Keratinocyte (primary cell): ENCODE measurements at regions not wholly inside any gene's neighbourhood (a gene's known extent, or its start where the extent isn't known, plus 50 kb on each side); places are given as distances from the start of the nearest gene placed in this dataset.

ENCODE experiments used
- DNase-seq: peaks from one replicate; pipeline ENCODE4 v3.0.0-alpha.2; 2011; ENCODE audit warnings: low read depth, missing footprints, low spot score
- FAIRE-seq: peaks from 2 replicates; lab custom pipeline; 2011; peaks lifted over from hg19 to GRCh38; lab: Jason Lieb, UNC
- H2AFZ ChIP-seq: 2 replicates; pipeline ENCODE4 v1.6.0; 2012; ENCODE audit warnings: low read length, control low read depth, inconsistent platforms; ENCODE audit not compliant: control insufficient read depth
- H3K27ac ChIP-seq: 2 replicates; pipeline ENCODE4 v1.5.1; 2011; ENCODE audit warnings: low read length; ENCODE audit not compliant: control insufficient read depth, insufficient read depth
- H3K27me3 ChIP-seq: 3 replicates; pipeline ENCODE4 v1.6.0; 2011; ENCODE audit warnings: low read length; ENCODE audit not compliant: control insufficient read depth, insufficient read depth; ENCODE audit errors: extremely low read depth
- H3K36me3 ChIP-seq, 2 experiments: 2 replicates in 1 of 2; 3 replicates in 1 of 2; pipeline ENCODE4 v1.5.1; 2011; ENCODE audit warnings: low read length in 2 of 2, mild to moderate bottlenecking in 1 of 2; ENCODE audit not compliant: control insufficient read depth in 2 of 2, insufficient read depth in 2 of 2; ENCODE audit errors: extremely low read depth in 1 of 2
- H3K4me1 ChIP-seq: 3 replicates; pipeline ENCODE4 v1.5.1; 2011; ENCODE audit warnings: low read length; ENCODE audit not compliant: control insufficient read depth, insufficient read depth; ENCODE audit errors: extremely low read depth
- H3K4me2 ChIP-seq: 3 replicates; pipeline ENCODE4 v1.6.0; 2011; ENCODE audit warnings: low read depth, low read length; ENCODE audit not compliant: control insufficient read depth, insufficient read depth; ENCODE audit errors: extremely low read depth
- H3K4me3 ChIP-seq, 3 experiments: fragments of 200-600 bp in 1 of 3; sonication (generic) in 1 of 3; 2 replicates in 2 of 3; 3 replicates in 1 of 3; pipeline ENCODE4 v1.5.1; 2011 to 2016; ENCODE audit warnings: low read length in 3 of 3, mild to moderate bottlenecking in 3 of 3, control low read depth in 2 of 3, inconsistent platforms in 1 of 3, low read depth in 1 of 3, mixed read lengths in 1 of 3, mixed run types in 1 of 3, moderate library complexity in 1 of 3; ENCODE audit not compliant: control insufficient read depth in 2 of 3, insufficient read depth in 2 of 3; ENCODE audit errors: extremely low read depth in 1 of 3
- H3K79me2 ChIP-seq: 2 replicates; pipeline ENCODE4 v1.6.0; 2012; ENCODE audit warnings: low read length; ENCODE audit not compliant: control insufficient read depth, insufficient read depth
- H3K9ac ChIP-seq: 3 replicates; pipeline ENCODE4 v1.6.0; 2011; ENCODE audit warnings: low read length; ENCODE audit not compliant: control insufficient read depth, insufficient read depth; ENCODE audit errors: extremely low read depth
- H3K9me1 ChIP-seq: 3 replicates; pipeline ENCODE4 v1.6.0; 2011; ENCODE audit warnings: low read length; ENCODE audit not compliant: control insufficient read depth, insufficient read depth; ENCODE audit errors: extremely low read depth
- H3K9me3 ChIP-seq: 2 replicates; pipeline ENCODE4 v1.5.1; 2012; ENCODE audit warnings: low read depth, low read length; ENCODE audit not compliant: control insufficient read depth
- H4K20me1 ChIP-seq: 3 replicates; pipeline ENCODE4 v1.6.0; 2011; ENCODE audit warnings: low read length; ENCODE audit not compliant: control insufficient read depth, insufficient read depth; ENCODE audit errors: extremely low read depth
- CTCF ChIP-seq, 3 experiments: IDR thresholded peaks in 1 of 3; conservative IDR thresholded peaks in 1 of 3; optimal IDR thresholded peaks in 1 of 3; 2 replicates in 2 of 3; 3 replicates in 1 of 3; pipeline versions ENCODE3 to v1.5.1; 2011; ENCODE audit warnings: low read length in 3 of 3, mild to moderate bottlenecking in 3 of 3, moderate library complexity in 2 of 3, control low read depth in 1 of 3, inconsistent platforms in 1 of 3; ENCODE audit not compliant: insufficient read depth in 2 of 3; ENCODE audit errors: extremely low read depth in 1 of 3
- EZH2 ChIP-seq: IDR thresholded peaks from one replicate; pipeline ENCODE4 v1.6.1; 2012; ENCODE audit warnings: inconsistent platforms, mild to moderate bottlenecking, low read length, moderate library complexity
- dilution Hi-C: fragments of 300-500 bp; cut with MboI; formaldehyde crosslinking; loops from one replicate; pipeline ENCODE4 v1.7.0; 2020; ENCODE audit warnings: low sequenced_read_pairs; ENCODE audit not compliant: extremely low pct_ligation_motif_present

- Histone ChIP-seq H2AFZ (no peak overlapping the region), H4K20me1 (no peaks in the 10 kb centered on the region), H3K36me3 (no peaks in the 10 kb centered on the region), H3K4me2 (no peak overlapping the region), H3K9me1 (no peaks in the 10 kb centered on the region), H3K27ac (no peak overlapping the region), H3K79me2 (no peaks in the 10 kb centered on the region), H3K4me3 (no peak overlapping the region), H3K9ac (no peak overlapping the region), H3K4me1 (no peaks in the 10 kb centered on the region), H3K27me3 (no peaks in the 10 kb centered on the region), H3K9me3 (no peaks in the 10 kb centered on the region)
- TF ChIP-seq EZH2 (no peak), CTCF (optimal IDR thresholded peaks at IDR 0.05 in 1 of 3, IDR thresholded peaks at IDR 0.05 in 1 of 3, conservative IDR thresholded peaks at IDR 0.05 in 1 of 3; ENCODE audit: extremely low read depth in 1 of 3, insufficient read depth in 2 of 3, low read length in 3 of 3) (no peak)
- no peak for FAIRE-seq
- dilution Hi-C loops = no loop called here
- no peak for DNase-seq
These were observed 143.2 kb downstream of the KIT start for GRCh38 chr4:54800831-54801530.

- DNase-seq (no peak), FAIRE-seq (no peak)
- H4K20me1 ChIP-seq = no peaks in the 10 kb centered on the region
- no peak for TF ChIP-seq CTCF (optimal IDR thresholded peaks at IDR 0.05 in 1 of 3, IDR thresholded peaks at IDR 0.05 in 1 of 3, conservative IDR thresholded peaks at IDR 0.05 in 1 of 3; ENCODE audit: extremely low read depth in 1 of 3, insufficient read depth in 2 of 3, low read length in 3 of 3)
- TF ChIP-seq EZH2 = no peak
- no peaks in the 10 kb centered on the region for H3K4me1 ChIP-seq
- H3K27ac ChIP-seq = no peak overlapping the region
- no peaks in the 10 kb centered on the region for H3K36me3 ChIP-seq
- H3K79me2 ChIP-seq = no peaks in the 10 kb centered on the region
- dilution Hi-C loops = no loop called here
- no peak overlapping the region for H3K9ac ChIP-seq
- no peak overlapping the region for H3K4me2 ChIP-seq
- no peaks in the 10 kb centered on the region for H3K27me3 ChIP-seq
- H3K4me3 ChIP-seq = no peak overlapping the region
- no peaks in the 10 kb centered on the region for H3K9me3 ChIP-seq
- no peaks in the 10 kb centered on the region for H3K9me1 ChIP-seq
- H2AFZ ChIP-seq = no peak overlapping the region
These were observed 136.8 kb downstream of the KIT start for GRCh38 chr4:54794579-54794978.
